SK-N-SH (cell line): ENCODE measurements at regions not wholly inside any gene's neighbourhood (a gene's known extent, or its start where the extent isn't known, plus 50 kb on each side); places are given as distances from the start of the nearest gene placed in this dataset.

Experiments used
- CTCF ChIA-PET: fragments of 300-600, 350-600 bp; formaldehyde crosslinking; extraction: SDS; loops from one replicate; lab custom pipeline; 2021; lab: Yijun Ruan, JAX
- POLR2A ChIA-PET: fragments of 350-600 bp; sonication (Branson Sonifier 250); formaldehyde crosslinking; extraction: SDS; loops from one replicate; lab custom pipeline; 2020; ENCODE audit warnings: antibody characterized with exemption, inconsistent platforms; lab: Yijun Ruan, JAX
- DNase-seq: peaks from one replicate; pipeline ENCODE4 v3.0.0; 2012
- H2AFZ ChIP-seq: fragments of 200-600 bp; sonication (generic); 2 replicates; pipeline ENCODE4 v1.8.1; 2016; ENCODE audit warnings: antibody characterized with exemption, mild to moderate bottlenecking, low read depth
- H3F3A ChIP-seq: fragments of 200-600 bp; sonication (generic); replicated peaks from 2 replicates; pipeline ENCODE3; 2016; ENCODE audit warnings: antibody characterized with exemption, mild to moderate bottlenecking; ENCODE audit not compliant: insufficient read depth
- H3K27ac ChIP-seq, 2 experiments: fragments of 200-500 bp in 1 of 2; fragments of 200-600 bp in 1 of 2; sonication (Bioruptor generic) in 1 of 2; sonication (generic), shearing (Covaris generic) in 1 of 2; 2 replicates each; pipeline versions ENCODE4 v1.5.1 to v1.6.1; 2014 to 2016; ENCODE audit warnings: low read depth in 2 of 2, inconsistent platforms in 1 of 2, low read length in 1 of 2, mild to moderate bottlenecking in 1 of 2, mixed read lengths in 1 of 2
- H3K27me3 ChIP-seq: fragments of 200-600 bp; sonication (generic), shearing (Covaris generic); 2 replicates; pipeline ENCODE4 v1.6.1; 2016; ENCODE audit warnings: mixed run types; ENCODE audit not compliant: insufficient read depth
- H3K36me3 ChIP-seq, 2 experiments: fragments of 200-500 bp in 1 of 2; fragments of 200-600 bp in 1 of 2; sonication (Bioruptor generic) in 1 of 2; sonication (generic) in 1 of 2; replicated peaks in 1 of 2; 2 replicates each; pipeline versions ENCODE3 to v1.5.1; 2014 to 2016; ENCODE audit warnings: low read length in 1 of 2, mild to moderate bottlenecking in 1 of 2; ENCODE audit not compliant: insufficient read depth in 2 of 2, control insufficient read depth in 1 of 2
- H3K4me1 ChIP-seq, 2 experiments: fragments of 200-500 bp in 1 of 2; fragments of 200-600 bp in 1 of 2; sonication (Bioruptor generic) in 1 of 2; sonication (generic), shearing (Covaris generic) in 1 of 2; 2 replicates each; pipeline versions ENCODE4 v1.5.1 to v1.6.1; 2014 to 2016; ENCODE audit warnings: low read depth in 1 of 2, low read length in 1 of 2, mixed run types in 1 of 2; ENCODE audit not compliant: insufficient read depth in 2 of 2, control insufficient read depth in 1 of 2
- H3K4me2 ChIP-seq: fragments of 200-600 bp; sonication (generic), shearing (Covaris generic); 2 replicates; pipeline ENCODE4 v1.6.1; 2017; ENCODE audit warnings: mixed run types
- H3K4me3 ChIP-seq, 2 experiments: fragments of 200-500 bp in 1 of 2; fragments of 200-600 bp in 1 of 2; sonication (Bioruptor generic) in 1 of 2; sonication (generic), shearing (Covaris generic) in 1 of 2; 2 replicates each; pipeline versions ENCODE4 v1.5.1 to v1.8.1; 2014 to 2016; ENCODE audit warnings: low read depth in 2 of 2, inconsistent platforms in 1 of 2, low read length in 1 of 2, mild to moderate bottlenecking in 1 of 2, mixed read lengths in 1 of 2, moderate library complexity in 1 of 2
- H3K79me2 ChIP-seq: fragments of 200-600 bp; sonication (generic); 2 replicates; pipeline ENCODE4 v1.8.1; 2017; ENCODE audit warnings: mild to moderate bottlenecking; ENCODE audit not compliant: insufficient read depth
- H3K9ac ChIP-seq: fragments of 200-600 bp; sonication (generic); 2 replicates; pipeline ENCODE4 v1.6.1; 2017; ENCODE audit warnings: mixed run types
- H3K9me2 ChIP-seq: fragments of 200-600 bp; sonication (generic); 2 replicates; pipeline ENCODE4 v1.6.1; 2017; ENCODE audit warnings: mixed run types
- H3K9me3 ChIP-seq: fragments of 200-600 bp; sonication (generic); 2 replicates; pipeline ENCODE4 v1.6.1; 2017; ENCODE audit warnings: mixed run types, mild to moderate bottlenecking, moderate library complexity
- H4K20me1 ChIP-seq: fragments of 200-600 bp; sonication (generic); 2 replicates; pipeline ENCODE4 v1.6.1; 2017; ENCODE audit warnings: mild to moderate bottlenecking, mixed run types; ENCODE audit not compliant: insufficient read depth
- EZH2phosphoT487 ChIP-seq: fragments of 200-600 bp; sonication (generic); IDR thresholded peaks from 2 replicates; pipeline ENCODE4 v1.6.1; 2017; ENCODE audit warnings: low read depth, mixed run types, mild to moderate bottlenecking, antibody characterized with exemption, moderate library complexity, borderline replicate concordance
- FOXM1 ChIP-seq: IDR thresholded peaks from 2 replicates; pipeline ENCODE4 v1.4.0; 2012; ENCODE audit warnings: low read depth, mild to moderate bottlenecking
- GATA2 ChIP-seq: sonication (generic); formaldehyde crosslinking; IDR thresholded peaks from 2 replicates; pipeline ENCODE4 v1.5.0; 2020; ENCODE audit warnings: mild to moderate bottlenecking, missing genetic modification reagents
- NRF1 ChIP-seq: IDR thresholded peaks from 2 replicates; pipeline ENCODE4 v1.6.1; 2012; ENCODE audit warnings: low read depth, mild to moderate bottlenecking, low read length
- RAD21 ChIP-seq: IDR thresholded peaks from 2 replicates; pipeline ENCODE4 v1.6.1; 2012; ENCODE audit warnings: mild to moderate bottlenecking, low read length
- SMC3 ChIP-seq: IDR thresholded peaks from 2 replicates; pipeline ENCODE4 v1.6.1; 2012; ENCODE audit warnings: low read depth, low read length, improper control_type of control experiment
- TEAD4 ChIP-seq: IDR thresholded peaks from 2 replicates; pipeline ENCODE4 v1.4.0; 2012; ENCODE audit warnings: mild to moderate bottlenecking, borderline replicate concordance; ENCODE audit not compliant: insufficient read depth
- YY1 ChIP-seq: IDR thresholded peaks from 2 replicates; pipeline ENCODE4 v1.4.0; 2012; ENCODE audit warnings: low read depth, mild to moderate bottlenecking
- WGBS: methylation state at CpG from one replicate; pipeline ENCODE4 v1.1.6; 2017; ENCODE audit warnings: low lambda C conversion rate; 5-methylcytosine and 5-hydroxymethylcytosine counted together
- TF ChIP-seq, protein P1 (sequence below): fragments of 200-600 bp; sonication (generic); IDR thresholded peaks from 2 replicates; pipeline ENCODE4 v1.6.1; 2017; ENCODE audit warnings: antibody characterized with exemption, mild to moderate bottlenecking, moderate library complexity
- TF ChIP-seq, protein P2 (sequence below): IDR thresholded peaks from 2 replicates; pipeline ENCODE4; 2012
- TF ChIP-seq, protein P3 (sequence below): IDR thresholded peaks from 2 replicates; pipeline ENCODE4 v1.4.0; 2012; ENCODE audit warnings: low read depth
- TF ChIP-seq, protein P4 (sequence below): fragments of 150-350 bp; IDR thresholded peaks from 2 replicates; pipeline ENCODE4 v1.6.1; 2016; ENCODE audit warnings: mild to moderate bottlenecking, low read depth, low read length

DNA sequence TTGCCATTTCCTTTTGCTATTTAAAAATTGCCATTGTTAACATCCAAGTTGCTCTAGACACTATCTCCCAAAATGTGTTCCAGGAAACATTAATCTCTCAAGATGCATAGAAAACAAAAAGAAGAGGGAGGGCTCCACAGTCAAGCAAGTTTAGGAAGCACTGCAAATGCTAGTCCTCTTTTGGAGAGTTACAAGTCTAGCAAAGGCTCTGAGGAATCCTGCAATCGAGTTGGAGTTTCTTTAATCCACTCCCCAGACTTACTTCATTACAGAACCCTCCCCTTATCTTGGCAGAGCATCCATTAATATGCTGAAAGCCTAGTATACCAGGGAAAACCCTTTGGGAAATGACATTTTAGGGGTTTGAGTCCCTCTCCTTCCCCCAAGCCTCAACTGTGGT is 147.9 kb downstream of the SYF2 start:
- H3K36me3 ChIP-seq = no peaks in the 10 kb centered on the region
- peaks cover 0 to 13% of the 10 kb centered on the region in 2 experiments; a peak in 1 of 4 replicates for H3K4me1 ChIP-seq
- H3K9me2 ChIP-seq = no peaks in the 10 kb centered on the region
- TF ChIP-seq FOXM1 (no peak), YY1 (no peak), NRF1 (no peak), EZH2phosphoT487 (no peak), SMC3 (no peak), GATA2 (CRISPR knock-in tag) (no peak), TEAD4 (no peak), RAD21 (no peak)
- TF ChIP-seq, protein P1, sequence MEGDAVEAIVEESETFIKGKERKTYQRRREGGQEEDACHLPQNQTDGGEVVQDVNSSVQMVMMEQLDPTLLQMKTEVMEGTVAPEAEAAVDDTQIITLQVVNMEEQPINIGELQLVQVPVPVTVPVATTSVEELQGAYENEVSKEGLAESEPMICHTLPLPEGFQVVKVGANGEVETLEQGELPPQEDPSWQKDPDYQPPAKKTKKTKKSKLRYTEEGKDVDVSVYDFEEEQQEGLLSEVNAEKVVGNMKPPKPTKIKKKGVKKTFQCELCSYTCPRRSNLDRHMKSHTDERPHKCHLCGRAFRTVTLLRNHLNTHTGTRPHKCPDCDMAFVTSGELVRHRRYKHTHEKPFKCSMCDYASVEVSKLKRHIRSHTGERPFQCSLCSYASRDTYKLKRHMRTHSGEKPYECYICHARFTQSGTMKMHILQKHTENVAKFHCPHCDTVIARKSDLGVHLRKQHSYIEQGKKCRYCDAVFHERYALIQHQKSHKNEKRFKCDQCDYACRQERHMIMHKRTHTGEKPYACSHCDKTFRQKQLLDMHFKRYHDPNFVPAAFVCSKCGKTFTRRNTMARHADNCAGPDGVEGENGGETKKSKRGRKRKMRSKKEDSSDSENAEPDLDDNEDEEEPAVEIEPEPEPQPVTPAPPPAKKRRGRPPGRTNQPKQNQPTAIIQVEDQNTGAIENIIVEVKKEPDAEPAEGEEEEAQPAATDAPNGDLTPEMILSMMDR = no peak
- TF ChIP-seq, protein P2, sequence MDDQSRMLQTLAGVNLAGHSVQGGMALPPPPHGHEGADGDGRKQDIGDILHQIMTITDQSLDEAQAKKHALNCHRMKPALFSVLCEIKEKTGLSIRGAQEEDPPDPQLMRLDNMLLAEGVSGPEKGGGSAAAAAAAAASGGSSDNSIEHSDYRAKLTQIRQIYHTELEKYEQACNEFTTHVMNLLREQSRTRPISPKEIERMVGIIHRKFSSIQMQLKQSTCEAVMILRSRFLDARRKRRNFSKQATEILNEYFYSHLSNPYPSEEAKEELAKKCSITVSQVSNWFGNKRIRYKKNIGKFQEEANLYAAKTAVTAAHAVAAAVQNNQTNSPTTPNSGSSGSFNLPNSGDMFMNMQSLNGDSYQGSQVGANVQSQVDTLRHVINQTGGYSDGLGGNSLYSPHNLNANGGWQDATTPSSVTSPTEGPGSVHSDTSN = no peak
- TF ChIP-seq, protein P3, sequence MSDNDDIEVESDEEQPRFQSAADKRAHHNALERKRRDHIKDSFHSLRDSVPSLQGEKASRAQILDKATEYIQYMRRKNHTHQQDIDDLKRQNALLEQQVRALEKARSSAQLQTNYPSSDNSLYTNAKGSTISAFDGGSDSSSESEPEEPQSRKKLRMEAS = no peak
- TF ChIP-seq, protein P4, sequence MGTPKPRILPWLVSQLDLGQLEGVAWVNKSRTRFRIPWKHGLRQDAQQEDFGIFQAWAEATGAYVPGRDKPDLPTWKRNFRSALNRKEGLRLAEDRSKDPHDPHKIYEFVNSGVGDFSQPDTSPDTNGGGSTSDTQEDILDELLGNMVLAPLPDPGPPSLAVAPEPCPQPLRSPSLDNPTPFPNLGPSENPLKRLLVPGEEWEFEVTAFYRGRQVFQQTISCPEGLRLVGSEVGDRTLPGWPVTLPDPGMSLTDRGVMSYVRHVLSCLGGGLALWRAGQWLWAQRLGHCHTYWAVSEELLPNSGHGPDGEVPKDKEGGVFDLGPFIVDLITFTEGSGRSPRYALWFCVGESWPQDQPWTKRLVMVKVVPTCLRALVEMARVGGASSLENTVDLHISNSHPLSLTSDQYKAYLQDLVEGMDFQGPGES = no peak
- H3K9ac ChIP-seq = no peak overlapping the region
- no peaks in the 10 kb centered on the region for H3K9me3 ChIP-seq
- no peaks in the 10 kb centered on the region for H4K20me1 ChIP-seq
- ChIA-PET CTCF (no interaction called here), POLR2A (no interaction called here)
- peaks cover 6% of the 10 kb centered on the region for H3K27me3 ChIP-seq
- DNase-seq = no peak
- WGBS = 8% methylated on average over 1 of the region's 1 CpG
- no peaks in the 10 kb centered on the region for H3K79me2 ChIP-seq
- H3K4me3 ChIP-seq = no peak overlapping the region
- H3K27ac ChIP-seq = no peak overlapping the region
- H3K4me2 ChIP-seq = no peak overlapping the region
- no peak overlapping the region for H2AFZ ChIP-seq
- no peaks in the 10 kb centered on the region for H3F3A ChIP-seq
